ENCODE measurements at regions not wholly inside any gene's neighbourhood (a gene's known extent, or its start where the extent isn't known, plus 50 kb on each side); places are given as distances from the start of the nearest gene placed in this dataset.

DNA sequence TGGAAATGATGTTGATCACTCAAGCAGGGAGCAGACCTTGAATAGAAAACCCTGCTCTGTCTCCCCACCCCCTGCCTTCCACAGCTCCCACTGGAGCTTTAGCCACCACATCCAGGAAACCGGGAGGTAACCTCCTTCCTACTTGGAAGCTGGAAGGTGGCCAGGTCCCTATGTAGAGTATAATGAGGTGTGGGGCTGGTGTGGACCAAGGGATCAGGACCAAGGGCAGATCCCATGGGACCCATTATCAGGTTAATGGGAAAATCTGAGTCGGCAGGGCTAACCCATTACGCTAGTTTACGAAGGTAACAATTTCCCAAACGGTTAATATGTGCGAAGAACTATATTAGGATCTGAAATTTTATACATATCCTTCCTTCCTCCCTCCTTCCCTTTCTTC is 321.9 kb downstream of the MIAT start:
- TF ChIP-seq CTCF (IDR thresholded peaks at IDR 0.05): no peak
- TF ChIP-seq POLR2A (IDR thresholded peaks at IDR 0.05): no peak

All from adrenal gland (tissue), 5 donors.